22Rv1 (cell line): ENCODE measurements at regions not wholly inside any gene's neighbourhood (a gene's known extent, or its start where the extent isn't known, plus 50 kb on each side); places are given as distances from the start of the nearest gene placed in this dataset.

Experiments used
- CTCF ChIP-seq: fragments of 450-650 bp; IDR thresholded peaks from 2 replicates; pipeline ENCODE4 v1.5.1; 2017; ENCODE audit warnings: mild to moderate bottlenecking
- ZFX ChIP-seq: fragments of 450-650 bp; IDR thresholded peaks from 2 replicates; pipeline ENCODE4 v1.6.1; 2017; ENCODE audit warnings: antibody characterized with exemption, borderline replicate concordance

GRCh38 chr7:46616636-46617035 lies 695.6 kb upstream of the IGFBP3 start:
- TF ChIP-seq CTCF (no peak), ZFX (no peak)
